PC-3 (cell line): ENCODE measurements at regions not wholly inside any gene's neighbourhood (a gene's known extent, or its start where the extent isn't known, plus 50 kb on each side); places are given as distances from the start of the nearest gene placed in this dataset.

Source experiments
- ATAC-seq: fragments of 200-7000 bp; cut with Tn5 transposase; 2 replicates; pipeline ENCODE4 v1.9.1; 2020; ENCODE audit warnings: mild to moderate bottlenecking, moderate library complexity
- BruUV-seq: library from RNA; stranded (reverse); fragments of 400-500 nt; replicated peaks from 2 replicates; lab custom pipeline; 2021; lab: Mats Ljungman, UMichigan
- CTCF ChIA-PET: fragments of 300-600 bp; sonication (Branson Sonifier 250); formaldehyde crosslinking; loops from one replicate; lab custom pipeline; 2022; ENCODE audit warnings: antibody characterized with exemption; lab: Charles Lee
- POLR2A ChIA-PET: fragments of 300-600 bp; sonication (Branson Sonifier 250); formaldehyde crosslinking; loops from one replicate; lab custom pipeline; 2022; ENCODE audit warnings: antibody characterized with exemption; ENCODE audit not compliant: unreplicated experiment; lab: Charles Lee
- DNase-seq: peaks from one replicate; pipeline ENCODE4 v3.0.0-alpha.2; 2015
- H2AFZ ChIP-seq: fragments of 300-600 bp; sonication (generic); 2 replicates; pipeline ENCODE4 v1.6.0; 2016; ENCODE audit warnings: antibody characterized with exemption, low read length
- H3F3A ChIP-seq: fragments of 300-600 bp; sonication (generic); one replicate; pipeline ENCODE4 v1.6.0; 2017; ENCODE audit warnings: antibody characterized with exemption, low read length, control low read depth, mild to moderate bottlenecking; ENCODE audit not compliant: unreplicated experiment
- H3K27ac ChIP-seq: fragments of 300-600 bp; sonication (generic); 2 replicates; pipeline ENCODE4 v1.5.1; 2016; ENCODE audit warnings: mild to moderate bottlenecking, low read length
- H3K27me3 ChIP-seq: fragments of 300-600 bp; sonication (generic); 2 replicates; pipeline ENCODE4 v1.6.1; 2016; ENCODE audit warnings: low read length, mixed read lengths
- H3K36me3 ChIP-seq: fragments of 300-600 bp; sonication (generic); 2 replicates; pipeline ENCODE4 v1.6.1; 2016; ENCODE audit warnings: low read depth, mixed run types, low read length, mixed read lengths
- H3K4me1 ChIP-seq: fragments of 300-600 bp; sonication (generic); 2 replicates; pipeline ENCODE4 v1.5.1; 2016; ENCODE audit warnings: low read length; ENCODE audit not compliant: insufficient read depth
- H3K4me2 ChIP-seq: fragments of 300-600 bp; sonication (generic); 2 replicates; pipeline ENCODE4 v1.6.0; 2016; ENCODE audit warnings: low read length
- H3K4me3 ChIP-seq: fragments of 300-600 bp; sonication (generic); 2 replicates; pipeline ENCODE4 v1.5.1; 2016; ENCODE audit warnings: mild to moderate bottlenecking, low read length, mixed read lengths
- H3K79me2 ChIP-seq: fragments of 300-600 bp; sonication (generic); 2 replicates; pipeline ENCODE4 v1.6.1; 2017; ENCODE audit warnings: low read length, mixed read lengths
- H3K9ac ChIP-seq: fragments of 300-600 bp; sonication (generic); 2 replicates; pipeline ENCODE4 v1.6.0; 2016; ENCODE audit warnings: mild to moderate bottlenecking, low read length
- H3K9me2 ChIP-seq: fragments of 300-600 bp; sonication (generic); replicated peaks from 2 replicates; pipeline ENCODE4 v1.6.1; 2016; ENCODE audit warnings: mixed run types, low read length, mixed read lengths
- H3K9me3 ChIP-seq: fragments of 300-600 bp; sonication (generic); 2 replicates; pipeline ENCODE4 v1.6.1; 2016; ENCODE audit warnings: low read length, mixed read lengths
- H4K20me1 ChIP-seq: fragments of 300-600 bp; sonication (generic); 2 replicates; pipeline ENCODE4 v1.6.1; 2016; ENCODE audit warnings: low read length, mixed read lengths
- CTCF ChIP-seq: fragments of 300-600 bp; sonication (generic); conservative IDR thresholded peaks from 2 replicates; pipeline ENCODE4 v1.5.1; 2017; ENCODE audit warnings: antibody characterized with exemption, low read depth, mild to moderate bottlenecking, low read length
- EZH2 ChIP-seq: fragments of 300-600 bp; sonication (generic); IDR thresholded peaks from one replicate; pipeline ENCODE4 v1.6.1; 2017; ENCODE audit warnings: antibody characterized with exemption, mild to moderate bottlenecking, low read length; ENCODE audit not compliant: unreplicated experiment
- EZH2phosphoT487 ChIP-seq: fragments of 300-600 bp; sonication (generic); IDR thresholded peaks from 2 replicates; pipeline ENCODE4 v1.6.1; 2018; ENCODE audit warnings: mild to moderate bottlenecking, antibody characterized with exemption, low read length, borderline replicate concordance
- intact Hi-C: fragments of 100-400 bp; cut with micrococcal nuclease; formaldehyde crosslinking; loops from 2 replicates; pipeline ENCODE4 v1.9.0; 2023

GRCh38 chr4:165780735-165781134 is 92.3 kb upstream of the TLL1 start:
- no peaks in the 10 kb centered on the region for H3K79me2 ChIP-seq
- CTCF ChIA-PET: no interaction called here
- H3K4me2 ChIP-seq: no peak overlapping the region
- intact Hi-C loops: loop anchor here (1.0 to 5.0 kb wide), 3 partner anchors 243 to 312 kb away; no protein-coding TSS in a partner anchor
- TF ChIP-seq EZH2phosphoT487: no peak
- TF ChIP-seq EZH2: no peak
- TF ChIP-seq CTCF: no peak
- H3K9me3 ChIP-seq: no peaks in the 10 kb centered on the region
- H3K4me3 ChIP-seq: no peak overlapping the region
- H3K36me3 ChIP-seq: no peaks in the 10 kb centered on the region
- H3K4me1 ChIP-seq: no peaks in the 10 kb centered on the region
- H3K9me2 ChIP-seq: no peaks in the 10 kb centered on the region
- POLR2A ChIA-PET: no interaction called here
- no peak overlapping the region; the same call in 1 of the 2 replicates for H2AFZ ChIP-seq
- H3K27me3 ChIP-seq: no peaks in the 10 kb centered on the region
- no peak for DNase-seq
- no peak overlapping the region for H3K27ac ChIP-seq
- H4K20me1 ChIP-seq: no peaks in the 10 kb centered on the region
- H3K9ac ChIP-seq: no peak overlapping the region
- no peak for ATAC-seq
- H3F3A ChIP-seq: no peaks in the 10 kb centered on the region
- no TSS peak for BruUV-seq

GRCh38 chr4:165782623-165783022 is 90.4 kb upstream of the TLL1 start:
- H3K9ac ChIP-seq: no peak overlapping the region
- no peak overlapping the region for H3K4me2 ChIP-seq
- no peaks in the 10 kb centered on the region for H3K9me2 ChIP-seq
- POLR2A ChIA-PET: no interaction called here
- H3K9me3 ChIP-seq: no peaks in the 10 kb centered on the region
- no peak overlapping the region for H3K27ac ChIP-seq
- H3K79me2 ChIP-seq: no peaks in the 10 kb centered on the region
- TF ChIP-seq CTCF (no peak), EZH2phosphoT487 (no peak)
- H2AFZ ChIP-seq: no peak overlapping the region
- BruUV-seq: no TSS peak
- H3K36me3 ChIP-seq: no peaks in the 10 kb centered on the region
- H3K27me3 ChIP-seq: no peaks in the 10 kb centered on the region
- no peaks in the 10 kb centered on the region for H3F3A ChIP-seq
- no peaks in the 10 kb centered on the region for H3K4me1 ChIP-seq
- H4K20me1 ChIP-seq: no peaks in the 10 kb centered on the region
- no peak for DNase-seq
- ATAC-seq: no peak
- no peak overlapping the region for H3K4me3 ChIP-seq
- intact Hi-C loops: loop anchor here (5.0 kb wide), 2 partner anchors 245 to 290 kb away; no protein-coding TSS in a partner anchor
- CTCF ChIA-PET: interaction anchor here (0.7 kb wide), 1 partner anchor 145 kb away, joined by 3 read pairs; no protein-coding TSS in a partner anchor

GRCh38 chr4:165783626-165784025 is 89.4 kb upstream of the TLL1 start:
- Histone ChIP-seq H3K9ac (no peak overlapping the region), H3K27ac (no peak overlapping the region), H3K4me1 (no peaks in the 10 kb centered on the region), H3K27me3 (no peaks in the 10 kb centered on the region), H3F3A (no peaks in the 10 kb centered on the region), H3K9me2 (no peaks in the 10 kb centered on the region), H3K4me2 (no peak overlapping the region), H4K20me1 (no peaks in the 10 kb centered on the region), H3K36me3 (no peaks in the 10 kb centered on the region), H2AFZ (no peak overlapping the region), H3K79me2 (no peaks in the 10 kb centered on the region), H3K9me3 (no peaks in the 10 kb centered on the region), H3K4me3 (no peak overlapping the region)
- ATAC-seq (no peak), DNase-seq (no peak)
- TF ChIP-seq CTCF: no peak
- TF ChIP-seq EZH2: no peak
- no peak for TF ChIP-seq EZH2phosphoT487
- ChIA-PET POLR2A (no interaction called here), CTCF (no interaction called here)
- intact Hi-C loops: loop anchor here (5.0 kb wide), 2 partner anchors 246 to 291 kb away; no protein-coding TSS in a partner anchor
- BruUV-seq: no TSS peak
